ENCODE measurements at regions not wholly inside any gene's neighbourhood (a gene's known extent, or its start where the extent isn't known, plus 50 kb on each side); places are given as distances from the start of the nearest gene placed in this dataset.
A peak's percentile ranks its signal among the peaks of the same experiment; 100 is the strongest.

- DNase-seq (ENCODE audit: low read depth in 4 of 4, low spot score in 3 of 4) = no peak
Observed at GRCh38 chr4:178137732-178138471, 695.7 kb upstream of the AGA start.

GRCh38 chr4:178138491-178138890, 696.3 kb upstream of the AGA start:
- no peak for DNase-seq (ENCODE audit: low read depth in 4 of 4, low spot score in 3 of 4)

- no peak for DNase-seq (ENCODE audit: low read depth in 4 of 4, low spot score in 3 of 4)
Observed at GRCh38 chr4:178140326-178140915, 698.2 kb upstream of the AGA start.

- no peak for DNase-seq (ENCODE audit: low read depth in 4 of 4, low spot score in 3 of 4)
Observed at GRCh38 chr4:178142724-178143123, 700.5 kb upstream of the AGA start.

GRCh38 chr4:178148106-178148505, 705.9 kb upstream of the AGA start:
- no peak for DNase-seq (ENCODE audit: low read depth in 4 of 4, low spot score in 3 of 4)

- DNase-seq (ENCODE audit: low read depth in 4 of 4, low spot score in 3 of 4) = no peak
Observed at GRCh38 chr4:178165251-178165950, 723.2 kb upstream of the AGA start.

- DNase-seq (ENCODE audit: low read depth in 4 of 4, low spot score in 3 of 4) = no peak
Observed at GRCh38 chr4:178165951-178166308, 723.7 kb upstream of the AGA start.

- no peak for DNase-seq (ENCODE audit: low read depth in 4 of 4, low spot score in 3 of 4)
Observed at GRCh38 chr4:178173771-178174170, 731.5 kb upstream of the AGA start.

DNA sequence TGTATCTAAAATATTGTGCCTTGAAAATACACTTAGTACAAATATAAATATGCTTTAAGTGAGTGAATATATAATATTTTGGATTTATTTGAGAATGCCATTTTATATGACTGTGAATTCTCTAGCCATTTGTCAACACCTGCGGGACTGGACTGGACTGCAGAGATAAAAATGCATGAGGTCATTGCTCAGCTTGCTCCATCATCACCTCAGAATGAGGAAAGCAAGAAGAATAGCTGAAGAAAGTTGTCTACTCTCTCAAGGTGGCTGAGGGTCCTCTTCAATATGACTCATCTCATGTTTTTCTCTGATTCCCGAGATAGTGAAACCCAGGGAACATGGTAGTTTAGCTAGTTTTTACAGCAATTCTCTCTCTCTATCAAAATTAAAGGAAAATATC, 732.5 kb upstream of the AGA start:
- DNase-seq (ENCODE audit: low read depth in 4 of 4, low spot score in 3 of 4) = no peak

- DNase-seq (ENCODE audit: low read depth in 4 of 4, low spot score in 3 of 4) = no peak
Observed at GRCh38 chr4:178185517-178185916, 743.3 kb upstream of the AGA start.

- DNase-seq (ENCODE audit: low read depth in 4 of 4, low spot score in 3 of 4) = no peak
Observed at GRCh38 chr4:178192611-178193010, 750.4 kb upstream of the AGA start.

DNA sequence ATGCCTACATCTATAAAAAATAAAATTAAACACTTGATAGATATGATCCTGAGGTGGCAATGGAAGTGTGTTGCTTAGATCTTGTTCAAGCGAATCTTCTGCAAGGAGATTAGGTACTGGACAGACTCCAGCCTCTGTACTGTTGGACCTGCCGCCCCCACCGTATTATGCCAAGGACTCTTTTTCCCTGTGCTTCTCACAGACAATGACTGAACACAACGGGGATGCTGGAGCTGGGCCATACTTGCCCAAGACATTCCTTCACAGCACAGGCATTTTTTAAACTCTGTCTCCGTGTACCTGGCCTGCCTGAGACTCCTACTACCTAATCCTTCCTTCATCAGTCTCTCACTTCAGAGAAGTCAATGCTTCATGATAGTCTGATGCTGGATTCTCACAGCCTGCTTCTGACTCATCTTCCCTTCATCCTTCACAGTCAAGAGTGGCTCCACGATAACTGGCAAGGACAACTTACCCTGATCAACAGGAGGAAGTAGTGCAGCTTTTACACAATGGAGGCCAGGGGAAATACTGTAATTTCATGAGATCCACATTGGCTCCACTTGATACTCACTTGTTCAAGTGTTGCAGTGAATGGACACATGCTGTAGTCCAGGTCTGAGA, 754.6 kb upstream of the AGA start:
- DNase-seq (ENCODE audit: low read depth in 4 of 4, low spot score in 3 of 4) = no peak

GRCh38 chr4:178198691-178199090, 756.5 kb upstream of the AGA start:
- DNase-seq (ENCODE audit: low read depth in 4 of 4, low spot score in 3 of 4) = no peak

DNA sequence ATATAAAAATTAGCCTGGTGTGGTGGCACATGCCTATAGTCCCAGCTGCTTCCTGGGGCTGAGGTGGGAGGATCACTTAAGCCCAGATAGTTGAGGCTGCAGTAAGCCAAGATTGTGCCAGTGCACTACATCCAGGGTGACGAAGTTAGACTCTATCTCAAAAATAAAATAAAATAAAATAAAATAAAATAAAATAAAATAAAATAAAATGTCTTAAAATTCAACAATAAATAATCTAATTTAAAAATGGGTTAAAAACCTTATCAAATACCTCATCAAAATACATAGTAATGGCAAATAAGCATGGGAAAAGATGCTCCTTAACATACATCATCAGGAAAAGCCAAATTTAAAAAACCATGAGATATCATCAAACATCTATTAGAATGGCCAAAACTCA, 760.2 kb upstream of the AGA start:
- no peak for DNase-seq (ENCODE audit: low read depth in 4 of 4, low spot score in 3 of 4)

GRCh38 chr4:178205826-178206225, 763.6 kb upstream of the AGA start:
- DNase-seq (ENCODE audit: low read depth in 4 of 4, low spot score in 3 of 4) = no peak

- no peak for DNase-seq (ENCODE audit: low read depth in 4 of 4, low spot score in 3 of 4)
Observed at GRCh38 chr4:178215309-178215708, 773.1 kb upstream of the AGA start.

DNA sequence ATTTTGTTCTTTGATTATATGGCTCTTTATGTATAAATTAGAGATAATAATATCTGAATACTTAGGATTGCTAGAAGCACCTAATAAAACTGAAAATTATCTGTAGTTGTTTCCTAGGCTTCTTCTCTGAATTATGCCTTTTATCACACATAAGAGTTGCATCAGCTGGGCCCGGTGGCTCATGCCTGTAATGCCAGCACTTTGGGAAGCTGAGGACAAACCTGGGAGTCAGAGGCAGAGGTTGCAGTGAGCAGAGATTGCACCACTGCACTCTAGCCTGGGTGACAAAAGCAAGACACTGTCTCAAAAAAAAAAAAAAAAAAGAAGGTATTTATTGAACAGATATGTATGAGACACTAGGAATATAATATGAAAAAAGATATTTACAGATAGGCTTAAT, 773.5 kb upstream of the AGA start:
- DNase-seq (ENCODE audit: low read depth in 4 of 4, low spot score in 3 of 4) = no peak

DNA sequence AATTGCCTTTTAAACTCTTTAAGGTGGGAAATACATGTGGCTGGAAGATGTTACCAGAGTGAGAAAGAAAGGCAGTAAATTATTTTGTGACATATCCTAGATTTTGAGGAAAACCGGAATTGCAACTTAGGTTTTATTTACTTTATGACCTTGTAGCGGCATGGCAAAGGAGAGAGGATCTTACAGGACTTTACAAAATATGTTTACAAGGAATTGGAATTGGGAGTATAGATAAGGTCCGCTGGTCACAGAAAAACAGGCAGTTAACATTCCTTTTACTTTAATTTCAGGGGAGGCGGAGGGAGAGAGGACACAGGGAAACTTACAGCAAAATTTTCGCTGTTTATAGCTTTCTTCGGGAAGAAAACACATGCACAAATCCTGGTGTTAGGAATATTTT, 784.2 kb upstream of the AGA start:
- peak in 1 of 4 donors; percentile 8 for DNase-seq (ENCODE audit: low read depth in 4 of 4, low spot score in 3 of 4)

GRCh38 chr4:178233906-178234305, 791.7 kb upstream of the AGA start:
- no peak for DNase-seq (ENCODE audit: low read depth in 4 of 4, low spot score in 3 of 4)

DNA sequence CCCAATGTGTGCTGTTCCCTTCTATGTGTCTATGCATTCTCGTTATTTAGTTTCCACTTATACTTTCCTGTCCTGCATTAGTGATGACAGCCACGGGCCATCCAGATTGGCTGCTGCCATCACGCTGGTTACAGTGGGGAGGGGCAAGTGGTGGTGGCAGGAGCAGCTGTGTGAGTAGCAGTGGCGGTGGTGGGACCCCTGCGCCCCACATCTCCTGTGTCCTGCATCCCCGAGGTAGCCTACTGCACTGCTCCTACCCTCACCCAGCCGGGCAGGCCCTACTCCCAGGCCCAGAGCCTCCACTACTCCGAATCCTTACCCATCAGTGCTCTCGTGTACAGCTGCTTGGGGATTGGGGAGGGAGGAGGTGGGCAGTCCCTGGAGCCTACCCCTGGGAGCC, 798.7 kb upstream of the AGA start:
- no peak for DNase-seq (ENCODE audit: low read depth in 4 of 4, low spot score in 3 of 4)

DNA sequence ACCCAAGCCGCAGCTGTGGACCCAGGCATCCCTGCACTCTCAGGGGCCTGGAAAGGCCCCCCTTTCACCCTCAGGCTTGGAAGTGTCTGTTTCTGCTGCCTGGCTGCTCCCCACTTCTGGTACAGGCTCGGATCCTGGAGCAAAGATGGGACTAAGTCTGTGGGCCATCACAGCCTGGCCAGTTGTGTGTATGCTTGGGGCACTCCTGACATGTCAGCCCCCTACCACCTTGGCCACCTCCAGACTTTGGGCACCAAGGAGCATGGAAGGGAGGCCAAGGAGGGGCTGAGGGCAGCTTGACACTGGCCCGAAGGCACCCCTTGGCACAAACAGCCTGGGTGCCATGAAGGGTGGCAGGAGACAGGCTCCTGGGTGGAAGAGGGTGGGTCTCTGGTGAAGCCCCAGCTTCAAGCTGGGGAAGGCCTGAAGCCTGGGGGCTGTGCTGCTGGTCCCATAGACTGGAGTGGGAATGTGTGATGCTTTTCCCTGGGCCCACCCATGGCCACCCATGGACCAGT, 799.4 kb upstream of the AGA start:
- DNase-seq (ENCODE audit: low read depth in 4 of 4, low spot score in 3 of 4) = no peak
